ENCODE measurements at regions not wholly inside any gene's neighbourhood (a gene's known extent, or its start where the extent isn't known, plus 50 kb on each side); places are given as distances from the start of the nearest gene placed in this dataset.

GRCh38 chr5:110043025-110043424 lies 353.3 kb downstream of the MAN2A1 start:
- no peaks in the 10 kb centered on the region for H4K20me1 ChIP-seq
- no peak overlapping the region for H3K27ac ChIP-seq
- no peaks in the 10 kb centered on the region for H3K4me1 ChIP-seq
- no peak for TF ChIP-seq Cebpa-rat (IDR thresholded peaks at IDR 0.05)
- no peaks in the 10 kb centered on the region for H3K27me3 ChIP-seq
- no peak overlapping the region for H3K9ac ChIP-seq
- H3K4me3 ChIP-seq, result no peak overlapping the region
- H3K36me3 ChIP-seq, result no peaks in the 10 kb centered on the region
- H3K4me2 ChIP-seq, result no peak overlapping the region
- H3K9me3 ChIP-seq, result peaks cover 37% of the 10 kb centered on the region

DNA sequence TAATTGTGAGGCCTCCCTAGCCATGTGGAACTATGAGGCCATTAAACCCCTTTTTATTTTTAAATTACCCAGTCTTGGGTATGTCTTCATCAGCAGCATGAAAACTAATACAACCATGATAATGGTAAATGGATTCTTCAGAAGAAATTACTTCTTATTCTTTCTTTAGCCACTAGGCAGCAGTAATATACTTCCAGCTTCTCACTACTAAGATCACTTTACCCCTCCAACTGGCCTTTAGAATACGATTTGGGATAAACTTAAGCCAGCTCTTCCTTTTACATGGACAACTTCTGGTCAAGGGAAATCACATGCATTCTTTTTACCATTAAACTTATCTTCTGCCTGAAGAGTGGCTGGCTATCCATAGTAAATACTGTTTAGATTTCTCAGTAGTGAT lies 355.4 kb downstream of the MAN2A1 start:
- H3K27me3 ChIP-seq, result no peaks in the 10 kb centered on the region
- H3K36me3 ChIP-seq, result no peaks in the 10 kb centered on the region
- H3K9ac ChIP-seq, result no peak overlapping the region
- H3K27ac ChIP-seq, result no peak overlapping the region
- no peak overlapping the region for H3K4me2 ChIP-seq
- H3K4me1 ChIP-seq, result peaks cover 9% of the 10 kb centered on the region
- no peaks in the 10 kb centered on the region for H4K20me1 ChIP-seq
- H3K9me3 ChIP-seq, result peaks cover 37% of the 10 kb centered on the region
- H3K4me3 ChIP-seq, result no peak overlapping the region
- no peak for TF ChIP-seq Cebpa-rat (IDR thresholded peaks at IDR 0.05)

DNA sequence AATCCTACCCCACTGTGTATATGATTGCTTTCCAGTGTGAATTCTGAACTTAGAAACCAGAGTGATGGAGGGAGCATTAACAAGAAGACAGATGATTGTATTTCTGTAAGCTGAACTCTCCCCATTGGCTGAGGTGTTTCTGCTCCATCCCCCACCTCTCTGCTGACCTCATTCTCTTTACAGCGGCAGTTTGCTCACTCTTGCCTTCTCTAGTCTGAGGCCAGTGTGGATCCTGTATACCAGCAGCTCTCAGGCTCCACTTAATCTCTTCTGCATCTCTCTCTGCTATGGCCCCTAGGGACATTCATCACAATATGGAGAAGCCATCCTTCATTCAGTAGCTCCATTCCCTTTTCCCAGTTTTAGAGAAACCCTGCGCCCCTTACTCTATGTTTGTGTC lies 358.8 kb downstream of the MAN2A1 start:
- Histone ChIP-seq H3K36me3 (no peaks in the 10 kb centered on the region), H4K20me1 (no peaks in the 10 kb centered on the region), H3K4me2 (no peak overlapping the region), H3K27ac (no peak overlapping the region), H3K9me3 (peaks cover 14% of the 10 kb centered on the region), H3K4me1 (peaks cover 28% of the 10 kb centered on the region), H3K27me3 (no peaks in the 10 kb centered on the region), H3K9ac (no peak overlapping the region), H3K4me3 (no peak overlapping the region)
- no peak for TF ChIP-seq Cebpa-rat (IDR thresholded peaks at IDR 0.05)

- Histone ChIP-seq H3K4me2 (peak overlapping the region; percentile 5; the same call in 1 of the 2 replicates), H3K36me3 (no peaks in the 10 kb centered on the region), H3K9ac (no peak overlapping the region), H3K27me3 (no peaks in the 10 kb centered on the region), H3K4me3 (no peak overlapping the region), H3K27ac (no peak overlapping the region), H3K4me1 (peaks cover 41% of the 10 kb centered on the region), H4K20me1 (no peaks in the 10 kb centered on the region), H3K9me3 (0 out of 2 replicates have a peak, but pooled peaks cover 3% of the 10 kb centered on the region)
- TF ChIP-seq Cebpa-rat (IDR thresholded peaks at IDR 0.05), result no peak
These were observed 360.1 kb downstream of the MAN2A1 start for GRCh38 chr5:110049816-110050215.

GRCh38 chr5:110050640-110051345 lies 361.1 kb downstream of the MAN2A1 start:
- no peak overlapping the region for H3K4me3 ChIP-seq
- peak; percentile 33; the same call in 1 of the 2 replicates for TF ChIP-seq Cebpa-rat (IDR thresholded peaks at IDR 0.05)
- no peaks in the 10 kb centered on the region for H3K9me3 ChIP-seq
- no peaks in the 10 kb centered on the region for H3K27me3 ChIP-seq
- H3K27ac ChIP-seq, result no peak overlapping the region
- no peaks in the 10 kb centered on the region for H4K20me1 ChIP-seq
- H3K36me3 ChIP-seq, result no peaks in the 10 kb centered on the region
- H3K9ac ChIP-seq, result no peak overlapping the region
- H3K4me1 ChIP-seq, result peaks cover 51% of the 10 kb centered on the region
- peak overlapping the region; percentile 6; the same call in 1 of the 2 replicates for H3K4me2 ChIP-seq

DNA sequence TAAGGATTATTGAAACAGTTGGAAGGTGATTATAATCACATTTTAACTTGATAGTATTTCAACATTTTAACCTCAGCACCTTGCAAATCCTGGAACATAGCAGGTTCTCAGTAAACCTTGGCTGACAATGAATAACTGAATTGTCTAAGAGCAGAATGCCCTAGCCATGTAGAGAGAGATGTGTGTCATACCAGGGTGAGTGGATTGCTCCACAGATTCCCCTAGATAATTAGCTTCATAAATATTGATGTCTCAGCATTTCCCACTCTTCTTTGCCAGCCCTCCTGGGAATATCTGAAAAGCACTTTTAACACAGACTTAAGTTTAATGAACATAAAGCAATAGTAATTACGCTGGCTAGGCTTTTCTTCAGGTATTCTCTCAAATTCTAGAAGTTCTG lies 363.5 kb downstream of the MAN2A1 start:
- H3K9me3 ChIP-seq, result no peaks in the 10 kb centered on the region
- no peaks in the 10 kb centered on the region for H3K27me3 ChIP-seq
- H4K20me1 ChIP-seq, result no peaks in the 10 kb centered on the region
- H3K9ac ChIP-seq, result no peak overlapping the region
- H3K36me3 ChIP-seq, result no peaks in the 10 kb centered on the region
- no peak for TF ChIP-seq Cebpa-rat (IDR thresholded peaks at IDR 0.05)
- peak overlapping the region; percentile 5 for H3K27ac ChIP-seq
- H3K4me1 ChIP-seq, result peaks cover 67% of the 10 kb centered on the region
- no peak overlapping the region; the same call in 1 of the 2 replicates for H3K4me3 ChIP-seq
- peak overlapping the region; percentile 85 for H3K4me2 ChIP-seq

GRCh38 chr5:110053824-110054223 lies 364.1 kb downstream of the MAN2A1 start:
- TF ChIP-seq Cebpa-rat (IDR thresholded peaks at IDR 0.05), result no peak
- Histone ChIP-seq H3K4me1 (peaks cover 67% of the 10 kb centered on the region), H3K4me3 (no peak overlapping the region; the same call in 1 of the 2 replicates), H3K4me2 (peak overlapping the region; percentile 85), H3K27me3 (no peaks in the 10 kb centered on the region), H3K27ac (peak overlapping the region; percentile 5), H3K9me3 (no peaks in the 10 kb centered on the region), H4K20me1 (no peaks in the 10 kb centered on the region), H3K9ac (no peak overlapping the region), H3K36me3 (no peaks in the 10 kb centered on the region)

GRCh38 chr5:110054240-110054639 lies 364.5 kb downstream of the MAN2A1 start:
- Histone ChIP-seq H3K27me3 (no peaks in the 10 kb centered on the region), H4K20me1 (no peaks in the 10 kb centered on the region), H3K4me1 (peaks cover 67% of the 10 kb centered on the region), H3K36me3 (no peaks in the 10 kb centered on the region), H3K9ac (peak overlapping the region; percentile 8; the same call in 1 of the 2 replicates), H3K4me2 (peak overlapping the region; percentile 85), H3K4me3 (peak overlapping the region; percentile 26; the same call in 1 of the 2 replicates), H3K27ac (peak overlapping the region; percentile 72), H3K9me3 (no peaks in the 10 kb centered on the region)
- no peak for TF ChIP-seq Cebpa-rat (IDR thresholded peaks at IDR 0.05)

DNA sequence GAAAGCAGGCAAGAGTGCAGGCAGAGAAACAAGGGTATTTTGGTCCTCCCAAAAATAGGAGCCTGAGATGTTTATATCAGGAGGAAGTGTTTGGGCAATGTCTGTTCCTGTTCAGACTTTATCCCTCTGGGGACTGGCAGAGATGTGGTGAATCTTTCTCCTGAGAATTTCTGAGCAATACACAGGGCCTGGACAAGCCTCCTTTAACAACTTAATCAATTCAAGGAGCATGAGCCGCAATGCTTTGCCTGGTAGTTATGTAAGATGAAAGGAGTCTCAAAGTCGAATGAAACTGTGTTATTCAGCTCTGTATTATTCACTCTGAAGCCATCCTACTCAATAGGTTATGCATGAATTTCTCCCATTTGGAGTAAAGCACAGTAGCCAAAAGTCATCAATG lies 365.6 kb downstream of the MAN2A1 start:
- no peak for TF ChIP-seq Cebpa-rat (IDR thresholded peaks at IDR 0.05)
- H4K20me1 ChIP-seq, result no peaks in the 10 kb centered on the region
- H3K4me3 ChIP-seq, result peak overlapping the region; percentile 26; the same call in 1 of the 2 replicates
- H3K4me2 ChIP-seq, result peak overlapping the region; percentile 85
- no peaks in the 10 kb centered on the region for H3K27me3 ChIP-seq
- H3K36me3 ChIP-seq, result no peaks in the 10 kb centered on the region
- peak overlapping the region; percentile 8; the same call in 1 of the 2 replicates for H3K9ac ChIP-seq
- peak overlapping the region; percentile 72; the same call in 1 of the 2 replicates for H3K27ac ChIP-seq
- H3K9me3 ChIP-seq, result no peaks in the 10 kb centered on the region
- H3K4me1 ChIP-seq, result peaks cover 58% of the 10 kb centered on the region

- Histone ChIP-seq H3K9me3 (no peaks in the 10 kb centered on the region; the same call in 1 of the 2 replicates), H4K20me1 (no peaks in the 10 kb centered on the region), H3K36me3 (no peaks in the 10 kb centered on the region), H3K27me3 (no peaks in the 10 kb centered on the region), H3K4me1 (peaks cover 50% of the 10 kb centered on the region), H3K27ac (no peak overlapping the region), H3K4me2 (peak overlapping the region; percentile 85), H3K4me3 (no peak overlapping the region), H3K9ac (no peak overlapping the region)
- no peak for TF ChIP-seq Cebpa-rat (IDR thresholded peaks at IDR 0.05)
These were observed 366.9 kb downstream of the MAN2A1 start for GRCh38 chr5:110056580-110057114.
